Liver (tissue), 8 donors: ENCODE measurements at regions not wholly inside any gene's neighbourhood (a gene's known extent, or its start where the extent isn't known, plus 50 kb on each side); places are given as distances from the start of the nearest gene placed in this dataset.

Experiments
- DNase-seq: peaks from one replicate; pipeline ENCODE4 v3.0.0-alpha.2; 2017; ENCODE audit warnings: low spot score
- H3K27ac ChIP-seq, 2 donors: one replicate each; pipeline ENCODE4 v1.7.0; 2013; ENCODE audit warnings: inconsistent platforms in 2 of 2, low read length in 2 of 2, control low read depth in 1 of 2, low read depth in 1 of 2, mild to moderate bottlenecking in 1 of 2
- H3K27me3 ChIP-seq, 4 donors: one replicate each; pipeline versions ENCODE4 v1.6.1 to v1.7.0; 2013; ENCODE audit warnings: low read length in 3 of 4, inconsistent platforms in 1 of 4, mild to moderate bottlenecking in 1 of 4, moderate library complexity in 1 of 4; ENCODE audit not compliant: control insufficient read depth in 4 of 4, insufficient read depth in 4 of 4
- H3K36me3 ChIP-seq, 4 donors: one replicate each; pipeline versions ENCODE4 v1.6.1 to v1.7.0; 2013; ENCODE audit warnings: low read length in 3 of 4, mild to moderate bottlenecking in 3 of 4, low read depth in 1 of 4, moderate library complexity in 1 of 4; ENCODE audit not compliant: control insufficient read depth in 4 of 4, insufficient read depth in 3 of 4
- H3K4me1 ChIP-seq, 4 donors: one replicate each; pipeline versions ENCODE4 v1.6.1 to v1.7.0; 2013; ENCODE audit warnings: low read length in 3 of 4, mild to moderate bottlenecking in 3 of 4, moderate library complexity in 1 of 4; ENCODE audit not compliant: control insufficient read depth in 4 of 4, insufficient read depth in 4 of 4
- H3K4me3 ChIP-seq, 3 donors: one replicate each; pipeline versions ENCODE4 v1.6.1 to v1.7.0; 2013; ENCODE audit warnings: low read length in 3 of 3, control low read depth in 1 of 3, low read depth in 1 of 3, mild to moderate bottlenecking in 1 of 3
- H3K9ac ChIP-seq, 2 donors: one replicate each; pipeline ENCODE4 v1.7.0; 2013; ENCODE audit warnings: low read length in 2 of 2, mild to moderate bottlenecking in 2 of 2, moderate library complexity in 2 of 2, control low read depth in 1 of 2, low read depth in 1 of 2
- H3K9me3 ChIP-seq, 4 donors: one replicate each; pipeline versions ENCODE4 v1.6.1 to v1.7.0; 2013; ENCODE audit warnings: low read length in 3 of 4; ENCODE audit not compliant: control insufficient read depth in 4 of 4
- EGR1 ChIP-seq, 2 donors: IDR thresholded peaks; 2 replicates each; pipeline ENCODE4 v1.6.1; 2016 to 2018; ENCODE audit warnings: antibody characterized with exemption in 2 of 2, low read depth in 2 of 2
- FOXA1 ChIP-seq: IDR thresholded peaks from 2 replicates; pipeline ENCODE4 v1.6.1; 2016; ENCODE audit warnings: antibody characterized with exemption
- FOXA2 ChIP-seq: IDR thresholded peaks from 2 replicates; pipeline ENCODE4 v1.6.1; 2016; ENCODE audit warnings: antibody characterized with exemption
- GABPA ChIP-seq, 2 donors: IDR thresholded peaks in 1 of 2; conservative IDR thresholded peaks in 1 of 2; 2 replicates each; pipeline ENCODE4 v1.6.1; 2016; ENCODE audit warnings: antibody characterized with exemption in 2 of 2, mild to moderate bottlenecking in 1 of 2, moderate library complexity in 1 of 2
- HNF4A ChIP-seq, 2 donors: conservative IDR thresholded peaks; 2 replicates each; pipeline ENCODE4 v1.6.1; 2016; ENCODE audit warnings: antibody characterized with exemption in 2 of 2, mild to moderate bottlenecking in 2 of 2
- HNF4G ChIP-seq: IDR thresholded peaks from 2 replicates; pipeline ENCODE4 v1.6.1; 2016; ENCODE audit warnings: antibody characterized with exemption
- JUND ChIP-seq, 2 donors: IDR thresholded peaks; 2 replicates each; pipeline ENCODE4 v1.6.1; 2016; ENCODE audit warnings: antibody characterized with exemption in 2 of 2
- NR2F2 ChIP-seq: IDR thresholded peaks from 2 replicates; pipeline ENCODE4 v1.6.1; 2016; ENCODE audit warnings: antibody characterized with exemption
- RAD21 ChIP-seq, 2 donors: IDR thresholded peaks; 2 replicates each; pipeline ENCODE4 v1.6.1; 2016; ENCODE audit warnings: antibody characterized with exemption in 2 of 2, mild to moderate bottlenecking in 2 of 2
- RXRA ChIP-seq, 2 donors: IDR thresholded peaks; 2 replicates each; pipeline ENCODE4 v1.6.1; 2017 to 2018; ENCODE audit warnings: antibody characterized with exemption in 2 of 2, mild to moderate bottlenecking in 1 of 2
- SP1 ChIP-seq: IDR thresholded peaks from 2 replicates; pipeline ENCODE4 v1.6.1; 2018; ENCODE audit warnings: antibody characterized with exemption, mild to moderate bottlenecking
- TAF1 ChIP-seq: conservative IDR thresholded peaks from 2 replicates; pipeline ENCODE4 v1.6.1; 2016; ENCODE audit warnings: antibody characterized with exemption, mild to moderate bottlenecking
- YY1 ChIP-seq: IDR thresholded peaks from 2 replicates; pipeline ENCODE4 v1.6.1; 2016; ENCODE audit warnings: antibody characterized with exemption, mild to moderate bottlenecking
- WGBS: extraction: QIAGEN DNeasy Blood & Tissue Kit; methylation state at CpG from one replicate; pipeline ENCODE4 v1.1.7; 2013; 5-methylcytosine and 5-hydroxymethylcytosine counted together
- TF ChIP-seq, protein P1 (sequence below): fragments of 150-350 bp; IDR thresholded peaks from 2 replicates; pipeline ENCODE4 v1.5.1; 2017; ENCODE audit warnings: improper control_type of control experiment, low read depth, low read length; ENCODE audit not compliant: missing input control
- TF ChIP-seq, protein P2 (sequence below): IDR thresholded peaks from 2 replicates; pipeline ENCODE4 v1.6.1; 2016; ENCODE audit warnings: antibody characterized with exemption
- TF ChIP-seq, protein P3 (sequence below): IDR thresholded peaks from 2 replicates; pipeline ENCODE4 v1.6.1; 2016; ENCODE audit warnings: antibody characterized with exemption
- TF ChIP-seq, protein P4 (sequence below): IDR thresholded peaks from 2 replicates; pipeline ENCODE4 v1.6.1; 2016; ENCODE audit warnings: antibody characterized with exemption, mild to moderate bottlenecking
- TF ChIP-seq, protein P5 (sequence below): IDR thresholded peaks from 2 replicates; pipeline ENCODE4 v1.6.1; 2016; ENCODE audit warnings: antibody characterized with exemption
- donor health status: healthy.
- donor health status: healthy.
- donor health status: healthy.
- donor health status: healthy.
- donor health status: healthy.

DNA sequence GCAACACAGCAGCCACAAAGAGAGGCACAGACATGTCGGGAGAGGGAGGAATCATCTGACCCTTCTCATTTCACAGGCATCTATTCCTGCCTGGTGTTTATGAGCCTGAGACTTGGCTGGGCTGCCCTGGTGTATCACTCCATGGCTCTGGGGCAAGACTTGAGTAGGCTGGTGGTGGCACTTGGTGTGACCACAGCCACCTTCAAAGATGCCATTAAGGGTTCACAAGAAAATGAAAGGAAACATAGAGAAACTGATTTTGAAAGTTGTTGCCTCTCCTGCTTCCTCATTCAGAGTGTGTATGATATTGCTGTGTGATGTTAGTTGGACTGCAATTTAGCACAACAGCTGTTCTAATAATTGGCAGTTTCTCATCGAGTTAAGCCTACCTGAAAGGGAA, 298.8 kb downstream of the FAM72C start:
- Histone ChIP-seq H3K27ac (no peak overlapping the region), H3K9ac (no peak overlapping the region), H3K36me3 (no peaks in the 10 kb centered on the region), H3K9me3 (peaks cover 0 to 1% (median 0%) of the 10 kb centered on the region in 4 donors), H3K4me3 (no peak overlapping the region), H3K27me3 (peaks cover 0 to under 1% (median 0%) of the 10 kb centered on the region in 4 donors), H3K4me1 (no peaks in the 10 kb centered on the region)
- DNase-seq = no peak
- TF ChIP-seq FOXA2 (no peak), JUND (IDR thresholded peaks at IDR 0.05) (no peak), GABPA (IDR thresholded peaks at IDR 0.05 in 1 of 2, conservative IDR thresholded peaks at IDR 0.05 in 1 of 2) (no peak), NR2F2 (no peak), HNF4A (conservative IDR thresholded peaks at IDR 0.05) (no peak), TAF1 (no peak), RXRA (IDR thresholded peaks at IDR 0.05) (no peak), EGR1 (IDR thresholded peaks at IDR 0.05; ENCODE audit: low read depth in 2 of 2) (no peak), SP1 (no peak), YY1 (no peak), HNF4G (no peak), RAD21 (IDR thresholded peaks at IDR 0.05) (no peak), FOXA1 (no peak)
- TF ChIP-seq, protein P1, sequence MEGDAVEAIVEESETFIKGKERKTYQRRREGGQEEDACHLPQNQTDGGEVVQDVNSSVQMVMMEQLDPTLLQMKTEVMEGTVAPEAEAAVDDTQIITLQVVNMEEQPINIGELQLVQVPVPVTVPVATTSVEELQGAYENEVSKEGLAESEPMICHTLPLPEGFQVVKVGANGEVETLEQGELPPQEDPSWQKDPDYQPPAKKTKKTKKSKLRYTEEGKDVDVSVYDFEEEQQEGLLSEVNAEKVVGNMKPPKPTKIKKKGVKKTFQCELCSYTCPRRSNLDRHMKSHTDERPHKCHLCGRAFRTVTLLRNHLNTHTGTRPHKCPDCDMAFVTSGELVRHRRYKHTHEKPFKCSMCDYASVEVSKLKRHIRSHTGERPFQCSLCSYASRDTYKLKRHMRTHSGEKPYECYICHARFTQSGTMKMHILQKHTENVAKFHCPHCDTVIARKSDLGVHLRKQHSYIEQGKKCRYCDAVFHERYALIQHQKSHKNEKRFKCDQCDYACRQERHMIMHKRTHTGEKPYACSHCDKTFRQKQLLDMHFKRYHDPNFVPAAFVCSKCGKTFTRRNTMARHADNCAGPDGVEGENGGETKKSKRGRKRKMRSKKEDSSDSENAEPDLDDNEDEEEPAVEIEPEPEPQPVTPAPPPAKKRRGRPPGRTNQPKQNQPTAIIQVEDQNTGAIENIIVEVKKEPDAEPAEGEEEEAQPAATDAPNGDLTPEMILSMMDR = no peak
- TF ChIP-seq, protein P2, sequence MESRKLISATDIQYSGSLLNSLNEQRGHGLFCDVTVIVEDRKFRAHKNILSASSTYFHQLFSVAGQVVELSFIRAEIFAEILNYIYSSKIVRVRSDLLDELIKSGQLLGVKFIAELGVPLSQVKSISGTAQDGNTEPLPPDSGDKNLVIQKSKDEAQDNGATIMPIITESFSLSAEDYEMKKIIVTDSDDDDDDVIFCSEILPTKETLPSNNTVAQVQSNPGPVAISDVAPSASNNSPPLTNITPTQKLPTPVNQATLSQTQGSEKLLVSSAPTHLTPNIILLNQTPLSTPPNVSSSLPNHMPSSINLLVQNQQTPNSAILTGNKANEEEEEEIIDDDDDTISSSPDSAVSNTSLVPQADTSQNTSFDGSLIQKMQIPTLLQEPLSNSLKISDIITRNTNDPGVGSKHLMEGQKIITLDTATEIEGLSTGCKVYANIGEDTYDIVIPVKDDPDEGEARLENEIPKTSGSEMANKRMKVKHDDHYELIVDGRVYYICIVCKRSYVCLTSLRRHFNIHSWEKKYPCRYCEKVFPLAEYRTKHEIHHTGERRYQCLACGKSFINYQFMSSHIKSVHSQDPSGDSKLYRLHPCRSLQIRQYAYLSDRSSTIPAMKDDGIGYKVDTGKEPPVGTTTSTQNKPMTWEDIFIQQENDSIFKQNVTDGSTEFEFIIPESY = no peak
- TF ChIP-seq, protein P3, sequence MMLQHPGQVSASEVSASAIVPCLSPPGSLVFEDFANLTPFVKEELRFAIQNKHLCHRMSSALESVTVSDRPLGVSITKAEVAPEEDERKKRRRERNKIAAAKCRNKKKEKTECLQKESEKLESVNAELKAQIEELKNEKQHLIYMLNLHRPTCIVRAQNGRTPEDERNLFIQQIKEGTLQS = no peak
- TF ChIP-seq, protein P4, sequence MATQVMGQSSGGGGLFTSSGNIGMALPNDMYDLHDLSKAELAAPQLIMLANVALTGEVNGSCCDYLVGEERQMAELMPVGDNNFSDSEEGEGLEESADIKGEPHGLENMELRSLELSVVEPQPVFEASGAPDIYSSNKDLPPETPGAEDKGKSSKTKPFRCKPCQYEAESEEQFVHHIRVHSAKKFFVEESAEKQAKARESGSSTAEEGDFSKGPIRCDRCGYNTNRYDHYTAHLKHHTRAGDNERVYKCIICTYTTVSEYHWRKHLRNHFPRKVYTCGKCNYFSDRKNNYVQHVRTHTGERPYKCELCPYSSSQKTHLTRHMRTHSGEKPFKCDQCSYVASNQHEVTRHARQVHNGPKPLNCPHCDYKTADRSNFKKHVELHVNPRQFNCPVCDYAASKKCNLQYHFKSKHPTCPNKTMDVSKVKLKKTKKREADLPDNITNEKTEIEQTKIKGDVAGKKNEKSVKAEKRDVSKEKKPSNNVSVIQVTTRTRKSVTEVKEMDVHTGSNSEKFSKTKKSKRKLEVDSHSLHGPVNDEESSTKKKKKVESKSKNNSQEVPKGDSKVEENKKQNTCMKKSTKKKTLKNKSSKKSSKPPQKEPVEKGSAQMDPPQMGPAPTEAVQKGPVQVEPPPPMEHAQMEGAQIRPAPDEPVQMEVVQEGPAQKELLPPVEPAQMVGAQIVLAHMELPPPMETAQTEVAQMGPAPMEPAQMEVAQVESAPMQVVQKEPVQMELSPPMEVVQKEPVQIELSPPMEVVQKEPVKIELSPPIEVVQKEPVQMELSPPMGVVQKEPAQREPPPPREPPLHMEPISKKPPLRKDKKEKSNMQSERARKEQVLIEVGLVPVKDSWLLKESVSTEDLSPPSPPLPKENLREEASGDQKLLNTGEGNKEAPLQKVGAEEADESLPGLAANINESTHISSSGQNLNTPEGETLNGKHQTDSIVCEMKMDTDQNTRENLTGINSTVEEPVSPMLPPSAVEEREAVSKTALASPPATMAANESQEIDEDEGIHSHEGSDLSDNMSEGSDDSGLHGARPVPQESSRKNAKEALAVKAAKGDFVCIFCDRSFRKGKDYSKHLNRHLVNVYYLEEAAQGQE = no peak
- TF ChIP-seq, protein P5, sequence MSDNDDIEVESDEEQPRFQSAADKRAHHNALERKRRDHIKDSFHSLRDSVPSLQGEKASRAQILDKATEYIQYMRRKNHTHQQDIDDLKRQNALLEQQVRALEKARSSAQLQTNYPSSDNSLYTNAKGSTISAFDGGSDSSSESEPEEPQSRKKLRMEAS = no peak
- 65% methylated on average over 2 of the region's 2 CpGs for WGBS
